PC-9 (cell line): ENCODE measurements at regions not wholly inside any gene's neighbourhood (a gene's known extent, or its start where the extent isn't known, plus 50 kb on each side); places are given as distances from the start of the nearest gene placed in this dataset.

Source experiments
- BruUV-seq: library from RNA; stranded (reverse); fragments of 400-500 nt; replicated peaks from 2 replicates; lab custom pipeline; 2021; lab: Mats Ljungman, UMichigan
- CTCF ChIA-PET: fragments of 300-600 bp; sonication (Branson Sonifier 250); formaldehyde crosslinking; loops from one replicate; lab custom pipeline; 2022; ENCODE audit warnings: antibody characterized with exemption; lab: Charles Lee
- POLR2A ChIA-PET: fragments of 300-600 bp; sonication (Branson Sonifier 250); formaldehyde crosslinking; loops from one replicate; lab custom pipeline; 2022; ENCODE audit warnings: antibody characterized with exemption; ENCODE audit not compliant: unreplicated experiment; lab: Charles Lee
- DNase-seq, 2 experiments: peaks; one replicate each; pipeline versions ENCODE4 v3.0.0 to v3.0.0-alpha.2; 2015 to 2022; ENCODE audit warnings: mixed read lengths in 1 of 2
- H2AFZ ChIP-seq: fragments of 200-600 bp; sonication (generic); 2 replicates; pipeline ENCODE4 v1.8.1; 2017; ENCODE audit warnings: antibody characterized with exemption
- H3F3A ChIP-seq: fragments of 200-600 bp; sonication (generic); 2 replicates; pipeline ENCODE4 v1.8.1; 2017; ENCODE audit warnings: antibody characterized with exemption, mild to moderate bottlenecking, low read depth; ENCODE audit not compliant: insufficient read depth
- H3K27ac ChIP-seq: fragments of 200-600 bp; sonication (generic); 2 replicates; pipeline ENCODE4 v1.6.1; 2016; ENCODE audit warnings: mixed run types
- H3K27me3 ChIP-seq: fragments of 200-600 bp; sonication (generic); 2 replicates; pipeline ENCODE4 v1.6.1; 2016; ENCODE audit warnings: low read depth, mixed run types; ENCODE audit not compliant: insufficient read depth
- H3K36me3 ChIP-seq: fragments of 200-600 bp; sonication (generic); 2 replicates; pipeline ENCODE4 v1.6.1; 2016; ENCODE audit warnings: low read depth, mixed run types
- H3K4me1 ChIP-seq: fragments of 200-600 bp; sonication (generic); replicated peaks from 2 replicates; pipeline ENCODE4 v1.6.1; 2016; ENCODE audit warnings: mixed run types; ENCODE audit not compliant: insufficient read depth
- H3K4me2 ChIP-seq: fragments of 200-600 bp; sonication (generic); 2 replicates; pipeline ENCODE4 v1.6.1; 2017; ENCODE audit warnings: mixed run types
- H3K4me3 ChIP-seq: fragments of 200-600 bp; sonication (generic); 2 replicates; pipeline ENCODE4 v1.6.1; 2016; ENCODE audit warnings: mixed run types
- H3K79me2 ChIP-seq: fragments of 200-600 bp; sonication (generic); 2 replicates; pipeline ENCODE4 v1.6.1; 2017; ENCODE audit warnings: low read depth, mixed run types
- H3K9me2 ChIP-seq: fragments of 200-600 bp; sonication (generic); 2 replicates; pipeline ENCODE4 v1.8.1; 2017; ENCODE audit warnings: mild to moderate bottlenecking; ENCODE audit not compliant: insufficient read depth
- H3K9me3 ChIP-seq: fragments of 200-600 bp; sonication (generic); 2 replicates; pipeline ENCODE4 v1.8.1; 2016; ENCODE audit warnings: low read depth; ENCODE audit not compliant: insufficient read depth
- H4K20me1 ChIP-seq: fragments of 200-600 bp; sonication (generic); 2 replicates; pipeline ENCODE4 v1.8.1; 2017; ENCODE audit not compliant: insufficient read depth
- EZH2 ChIP-seq: fragments of 200-600 bp; sonication (generic); IDR thresholded peaks from 2 replicates; pipeline ENCODE4 v1.8.0; 2017; ENCODE audit warnings: antibody characterized with exemption, low read depth
- intact Hi-C: fragments of 100-400 bp; cut with micrococcal nuclease; formaldehyde crosslinking; loops from one replicate; pipeline ENCODE4 v1.10.0; 2022; ENCODE audit not compliant: unreplicated experiment
- TF ChIP-seq, protein P1 (sequence below): fragments of 200-600 bp; sonication (generic); conservative IDR thresholded peaks from 2 replicates; pipeline ENCODE4 v1.6.1; 2017; ENCODE audit warnings: mixed run types, antibody characterized with exemption, mild to moderate bottlenecking, moderate library complexity

DNA sequence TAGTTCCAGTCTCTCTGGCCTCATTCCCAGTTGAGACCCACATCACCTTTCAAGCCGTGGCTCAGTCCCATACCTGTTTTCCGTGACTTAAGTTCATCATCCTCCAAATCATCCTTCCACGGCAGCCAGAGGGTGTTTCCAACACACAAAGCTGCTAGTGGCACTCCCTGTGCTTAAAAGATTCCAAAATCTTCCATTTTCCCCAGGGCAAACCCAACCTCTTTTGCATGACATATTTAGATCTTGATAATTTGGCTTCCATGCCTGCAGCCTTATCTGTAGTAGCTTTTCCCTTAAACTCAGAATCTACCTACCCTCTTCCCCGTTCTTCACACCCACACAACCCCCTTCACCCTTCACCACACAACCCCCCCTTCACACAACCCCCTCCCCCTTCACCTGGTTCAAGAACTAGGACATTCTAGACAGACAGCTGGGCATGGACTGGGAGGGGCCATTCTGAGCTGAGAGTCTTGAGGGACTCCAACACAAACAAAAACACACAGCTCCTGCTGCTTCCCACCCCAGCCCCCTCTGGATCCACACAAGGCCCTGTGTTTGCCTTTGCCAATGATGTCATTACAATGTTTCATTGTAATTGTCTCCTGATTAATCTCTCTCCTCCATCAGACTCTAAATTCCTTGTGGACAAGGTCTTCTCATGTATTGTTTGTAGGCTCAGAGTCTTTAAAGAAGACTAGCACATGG is 268.2 kb downstream of the SH3GL2 start:
- intact Hi-C loops, result no loop called here
- H3F3A ChIP-seq, result no peaks in the 10 kb centered on the region
- H2AFZ ChIP-seq, result no peak overlapping the region
- no peaks in the 10 kb centered on the region for H3K4me1 ChIP-seq
- ChIA-PET CTCF (no interaction called here), POLR2A (no interaction called here)
- H3K4me2 ChIP-seq, result no peak overlapping the region
- DNase-seq, result no peak
- H3K9me2 ChIP-seq, result no peaks in the 10 kb centered on the region
- no peaks in the 10 kb centered on the region for H3K9me3 ChIP-seq
- no peaks in the 10 kb centered on the region for H3K79me2 ChIP-seq
- H3K27me3 ChIP-seq, result no peaks in the 10 kb centered on the region
- BruUV-seq, result no TSS peak
- no peak for TF ChIP-seq EZH2
- TF ChIP-seq, protein P1, sequence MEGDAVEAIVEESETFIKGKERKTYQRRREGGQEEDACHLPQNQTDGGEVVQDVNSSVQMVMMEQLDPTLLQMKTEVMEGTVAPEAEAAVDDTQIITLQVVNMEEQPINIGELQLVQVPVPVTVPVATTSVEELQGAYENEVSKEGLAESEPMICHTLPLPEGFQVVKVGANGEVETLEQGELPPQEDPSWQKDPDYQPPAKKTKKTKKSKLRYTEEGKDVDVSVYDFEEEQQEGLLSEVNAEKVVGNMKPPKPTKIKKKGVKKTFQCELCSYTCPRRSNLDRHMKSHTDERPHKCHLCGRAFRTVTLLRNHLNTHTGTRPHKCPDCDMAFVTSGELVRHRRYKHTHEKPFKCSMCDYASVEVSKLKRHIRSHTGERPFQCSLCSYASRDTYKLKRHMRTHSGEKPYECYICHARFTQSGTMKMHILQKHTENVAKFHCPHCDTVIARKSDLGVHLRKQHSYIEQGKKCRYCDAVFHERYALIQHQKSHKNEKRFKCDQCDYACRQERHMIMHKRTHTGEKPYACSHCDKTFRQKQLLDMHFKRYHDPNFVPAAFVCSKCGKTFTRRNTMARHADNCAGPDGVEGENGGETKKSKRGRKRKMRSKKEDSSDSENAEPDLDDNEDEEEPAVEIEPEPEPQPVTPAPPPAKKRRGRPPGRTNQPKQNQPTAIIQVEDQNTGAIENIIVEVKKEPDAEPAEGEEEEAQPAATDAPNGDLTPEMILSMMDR, result no peak
- H3K27ac ChIP-seq, result no peak overlapping the region
- H3K36me3 ChIP-seq, result no peaks in the 10 kb centered on the region
- no peaks in the 10 kb centered on the region for H4K20me1 ChIP-seq
- no peak overlapping the region for H3K4me3 ChIP-seq

DNA sequence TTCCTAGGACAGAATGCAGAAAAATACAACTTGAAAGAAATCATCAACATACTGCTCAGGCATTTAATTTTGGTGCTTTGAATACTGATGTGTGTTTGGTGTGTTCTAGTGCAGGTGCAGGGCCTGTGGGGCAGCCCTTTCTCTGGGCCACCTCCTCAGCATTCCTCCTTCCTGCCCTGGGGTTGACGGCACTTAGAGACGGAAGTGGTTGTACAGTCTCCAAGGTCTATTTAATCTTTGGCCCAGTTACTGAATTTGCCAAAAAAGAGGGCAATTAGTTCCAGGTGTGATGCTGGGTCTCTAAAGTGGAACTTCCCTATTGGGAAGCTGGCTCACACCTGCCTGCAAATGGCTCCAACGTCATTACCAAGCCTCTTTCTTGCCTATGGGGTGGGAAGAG is 269.0 kb downstream of the SH3GL2 start:
- intact Hi-C loops, result no loop called here
- H3K36me3 ChIP-seq, result no peaks in the 10 kb centered on the region
- no peaks in the 10 kb centered on the region for H3K4me1 ChIP-seq
- ChIA-PET POLR2A (no interaction called here), CTCF (no interaction called here)
- DNase-seq, result no peak
- H3K27ac ChIP-seq, result no peak overlapping the region
- H3F3A ChIP-seq, result no peaks in the 10 kb centered on the region
- H3K4me2 ChIP-seq, result no peak overlapping the region
- no peak overlapping the region for H3K4me3 ChIP-seq
- H3K27me3 ChIP-seq, result no peaks in the 10 kb centered on the region
- H2AFZ ChIP-seq, result no peak overlapping the region
- BruUV-seq, result no TSS peak
- H3K79me2 ChIP-seq, result no peaks in the 10 kb centered on the region
- no peaks in the 10 kb centered on the region for H3K9me2 ChIP-seq
- no peak for TF ChIP-seq EZH2
- TF ChIP-seq, protein P1, result no peak
- H4K20me1 ChIP-seq, result no peaks in the 10 kb centered on the region
- H3K9me3 ChIP-seq, result no peaks in the 10 kb centered on the region

DNA sequence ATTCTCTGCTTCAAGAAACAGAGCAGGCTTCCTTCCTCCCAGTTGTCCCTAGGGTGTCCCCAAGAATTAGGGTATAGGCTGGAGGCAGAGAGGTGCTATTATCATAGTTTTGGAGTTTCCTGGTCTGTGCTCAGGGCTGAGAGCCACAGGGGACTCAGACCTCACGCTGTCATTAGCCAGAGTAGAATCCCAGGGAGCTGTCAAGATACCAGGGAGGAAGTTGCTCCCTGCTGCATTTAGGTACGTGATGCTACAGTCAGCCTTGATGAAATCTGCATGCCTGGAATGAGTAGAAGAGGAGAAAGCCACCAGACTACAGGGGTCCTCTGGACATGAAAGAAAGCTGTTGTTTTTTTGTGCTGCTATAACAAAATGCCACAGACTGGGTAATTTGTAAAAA is 273.2 kb downstream of the SH3GL2 start:
- no peaks in the 10 kb centered on the region for H4K20me1 ChIP-seq
- H3F3A ChIP-seq, result no peaks in the 10 kb centered on the region
- H3K36me3 ChIP-seq, result no peaks in the 10 kb centered on the region
- intact Hi-C loops, result no loop called here
- ChIA-PET POLR2A (no interaction called here), CTCF (no interaction called here)
- no peak overlapping the region for H3K4me2 ChIP-seq
- no peak overlapping the region for H2AFZ ChIP-seq
- TF ChIP-seq EZH2, result no peak
- TF ChIP-seq, protein P1, result no peak
- no peak for DNase-seq
- H3K79me2 ChIP-seq, result no peaks in the 10 kb centered on the region
- no TSS peak for BruUV-seq
- no peaks in the 10 kb centered on the region for H3K9me2 ChIP-seq
- H3K4me3 ChIP-seq, result no peak overlapping the region
- no peak overlapping the region for H3K27ac ChIP-seq
- H3K4me1 ChIP-seq, result no peaks in the 10 kb centered on the region
- no peaks in the 10 kb centered on the region; the same call in 1 of the 2 replicates for H3K27me3 ChIP-seq
- no peaks in the 10 kb centered on the region for H3K9me3 ChIP-seq
